Lung (tissue), 11 donors: ENCODE measurements at regions not wholly inside any gene's neighbourhood (a gene's known extent, or its start where the extent isn't known, plus 50 kb on each side); places are given as distances from the start of the nearest gene placed in this dataset.

Experiments
- ATAC-seq: fragments of 200-7000 bp; cut with Tn5 transposase; one replicate; pipeline ENCODE4 v1.9.1; 2020; ENCODE audit warnings: moderate number of reproducible peaks; ENCODE audit not compliant: insufficient read depth, low FRiP score
- DNase-seq, 3 donors: peaks; one replicate each; pipeline ENCODE4 v3.0.0-alpha.2; 2013 to 2017
- H3K27ac ChIP-seq, 2 donors: one replicate each; pipeline ENCODE4 v1.5.1; 2013; ENCODE audit warnings: mild to moderate bottlenecking in 2 of 2, moderate library complexity in 2 of 2, control low read depth in 1 of 2, inconsistent platforms in 1 of 2, low read depth in 1 of 2, low read length in 1 of 2
- H3K27me3 ChIP-seq, 3 donors: one replicate each; pipeline ENCODE4 v1.5.1; 2013; ENCODE audit warnings: low read length in 2 of 3; ENCODE audit not compliant: control insufficient read depth in 3 of 3, insufficient read depth in 3 of 3
- H3K36me3 ChIP-seq, 4 donors: one replicate each; pipeline ENCODE4 v1.5.1; 2013; ENCODE audit warnings: low read length in 4 of 4, mild to moderate bottlenecking in 1 of 4, moderate library complexity in 1 of 4; ENCODE audit not compliant: control insufficient read depth in 4 of 4, insufficient read depth in 4 of 4
- H3K4me1 ChIP-seq, 5 donors: one replicate each; pipeline ENCODE4 v1.5.1; 2013; ENCODE audit warnings: low read length in 5 of 5, mild to moderate bottlenecking in 2 of 5, moderate library complexity in 1 of 5; ENCODE audit not compliant: control insufficient read depth in 5 of 5, insufficient read depth in 5 of 5
- H3K4me3 ChIP-seq: one replicate; pipeline ENCODE4 v1.5.1; 2013; ENCODE audit warnings: mild to moderate bottlenecking, control low read depth, moderate library complexity
- H3K9ac ChIP-seq, 2 donors: one replicate each; pipeline ENCODE4 v1.5.1; 2013; ENCODE audit warnings: low read length in 2 of 2, control low read depth in 1 of 2; ENCODE audit not compliant: insufficient read depth in 1 of 2
- H3K9me3 ChIP-seq, 4 donors: one replicate each; pipeline ENCODE4 v1.5.1; 2013; ENCODE audit warnings: low read length in 3 of 4, mild to moderate bottlenecking in 1 of 4, moderate library complexity in 1 of 4; ENCODE audit not compliant: control insufficient read depth in 4 of 4, insufficient read depth in 3 of 4
- CTCF ChIP-seq: IDR thresholded peaks from 2 replicates; pipeline ENCODE4 v1.5.1; 2012; ENCODE audit warnings: mild to moderate bottlenecking; ENCODE audit errors: control extremely low read depth, extremely low read depth
- WGBS, 2 donors: extraction: QIAGEN DNeasy Blood & Tissue Kit; methylation state at CpG; one replicate each; pipeline ENCODE4 v1.1.7; 2013; 5-methylcytosine and 5-hydroxymethylcytosine counted together
- donor health status: control.
- donor health status: control.
- donor health status: Bipolar disorder and iron deficiency.
- donor health status: healthy.
- donor health status: DM: yes; HTN: yes; CAD: no.

GRCh38 chr4:72969976-72970375 lies 99.5 kb downstream of the COX18 start:
- no peak overlapping the region for H3K9ac ChIP-seq
- no peaks in the 10 kb centered on the region for H3K36me3 ChIP-seq
- WGBS, 2 donors = 28 to 73% methylated on average over 1 of the region's 1 CpG
- no peak overlapping the region for H3K27ac ChIP-seq
- ATAC-seq (no peak), DNase-seq (peak; percentile 58 to 72 (median 70))
- peaks cover 0 to 14% (median 2%) of the 10 kb centered on the region in 5 donors for H3K4me1 ChIP-seq
- TF ChIP-seq CTCF = no peak
- H3K4me3 ChIP-seq = no peak overlapping the region
- H3K9me3 ChIP-seq = peaks cover 0 to 2% (median 0%) of the 10 kb centered on the region in 4 donors
- H3K27me3 ChIP-seq = no peaks in the 10 kb centered on the region

GRCh38 chr4:72966652-72967051 lies 102.9 kb downstream of the COX18 start:
- no peak overlapping the region for H3K27ac ChIP-seq
- 71 to 83% methylated on average over 1 of the region's 1 CpG for WGBS, 2 donors
- no peaks in the 10 kb centered on the region for H3K27me3 ChIP-seq
- peaks cover 0 to 6% (median 0%) of the 10 kb centered on the region in 5 donors for H3K4me1 ChIP-seq
- no peak for TF ChIP-seq CTCF
- no peaks in the 10 kb centered on the region for H3K9me3 ChIP-seq
- H3K9ac ChIP-seq = no peak overlapping the region
- no peak overlapping the region for H3K4me3 ChIP-seq
- no peak for DNase-seq
- ATAC-seq = no peak
- no peaks in the 10 kb centered on the region for H3K36me3 ChIP-seq

- no peak for TF ChIP-seq CTCF
- no peaks in the 10 kb centered on the region for H3K27me3 ChIP-seq
- ATAC-seq (no peak), DNase-seq (no peak)
- H3K36me3 ChIP-seq = no peaks in the 10 kb centered on the region
- H3K9me3 ChIP-seq = peaks cover 0 to 8% (median under 1%) of the 10 kb centered on the region in 4 donors
- WGBS, 2 donors = 89 to 90% methylated on average over 2 of the region's 2 CpGs
- no peak overlapping the region for H3K9ac ChIP-seq
- H3K4me3 ChIP-seq = no peak overlapping the region
- no peak overlapping the region for H3K27ac ChIP-seq
- no peaks in the 10 kb centered on the region for H3K4me1 ChIP-seq
Observed at GRCh38 chr4:72959411-72959810, 110.1 kb downstream of the COX18 start.

DNA sequence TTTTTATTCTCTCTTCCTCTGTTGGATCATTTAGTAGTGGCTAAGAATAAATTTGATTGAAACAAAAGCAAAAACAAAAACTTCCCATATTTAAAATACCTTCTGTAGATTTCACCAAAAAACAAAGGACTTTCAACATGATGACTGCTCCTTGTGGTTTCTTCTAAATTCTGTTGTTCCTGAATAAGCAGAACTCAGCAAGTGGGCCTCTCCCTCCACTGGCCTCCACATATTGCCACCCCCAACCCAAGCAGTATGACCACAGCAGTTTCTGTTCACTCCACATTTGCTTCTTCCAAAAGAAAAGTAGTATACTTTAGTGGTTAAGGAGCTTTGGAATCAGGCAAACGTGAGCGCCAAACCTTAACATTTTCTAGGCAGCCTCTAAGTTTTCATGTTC lies 114.7 kb downstream of the COX18 start:
- H3K27ac ChIP-seq = no peak overlapping the region
- ATAC-seq = no peak
- no peak for DNase-seq
- no peak for TF ChIP-seq CTCF
- no peak overlapping the region for H3K9ac ChIP-seq
- WGBS, 2 donors = 90 to 93% methylated on average over 2 of the region's 2 CpGs
- no peaks in the 10 kb centered on the region for H3K36me3 ChIP-seq
- no peak overlapping the region for H3K4me3 ChIP-seq
- no peaks in the 10 kb centered on the region for H3K27me3 ChIP-seq
- no peaks in the 10 kb centered on the region for H3K4me1 ChIP-seq
- H3K9me3 ChIP-seq = peaks cover 0 to 5% (median under 1%) of the 10 kb centered on the region in 4 donors
